ENCODE measurements at regions not wholly inside any gene's neighbourhood (a gene's known extent, or its start where the extent isn't known, plus 50 kb on each side); places are given as distances from the start of the nearest gene placed in this dataset.
A peak's percentile ranks its signal among the peaks of the same experiment; 100 is the strongest.

- Histone ChIP-seq H3K79me2 (ENCODE audit: control insufficient read depth, low read length) (no peaks in the 10 kb centered on the region), H4K20me1 (ENCODE audit: control insufficient read depth, insufficient read depth, low read depth, low read length) (no peaks in the 10 kb centered on the region), H3K4me2 (ENCODE audit: low read length) (no peak overlapping the region), H3F3A (ENCODE audit: control insufficient read depth, insufficient read depth) (no peaks in the 10 kb centered on the region), H3K4me3 (ENCODE audit: low read length) (no peak overlapping the region), H3K36me3 (ENCODE audit: control insufficient read depth, low read length) (no peaks in the 10 kb centered on the region), H3K9me3 (ENCODE audit: control insufficient read depth, insufficient read depth, low read length) (peaks cover 4% of the 10 kb centered on the region; the same call in 1 of the 2 replicates), H3K4me1 (ENCODE audit: control insufficient read depth, low read length) (no peaks in the 10 kb centered on the region), H3K27me3 (ENCODE audit: control insufficient read depth, low read length) (no peaks in the 10 kb centered on the region), H3K27ac (ENCODE audit: low read depth, low read length) (no peak overlapping the region), H3K9me2 (replicated peaks; ENCODE audit: control insufficient read depth, low read length) (no peaks in the 10 kb centered on the region)
- TF ChIP-seq, protein P1, sequence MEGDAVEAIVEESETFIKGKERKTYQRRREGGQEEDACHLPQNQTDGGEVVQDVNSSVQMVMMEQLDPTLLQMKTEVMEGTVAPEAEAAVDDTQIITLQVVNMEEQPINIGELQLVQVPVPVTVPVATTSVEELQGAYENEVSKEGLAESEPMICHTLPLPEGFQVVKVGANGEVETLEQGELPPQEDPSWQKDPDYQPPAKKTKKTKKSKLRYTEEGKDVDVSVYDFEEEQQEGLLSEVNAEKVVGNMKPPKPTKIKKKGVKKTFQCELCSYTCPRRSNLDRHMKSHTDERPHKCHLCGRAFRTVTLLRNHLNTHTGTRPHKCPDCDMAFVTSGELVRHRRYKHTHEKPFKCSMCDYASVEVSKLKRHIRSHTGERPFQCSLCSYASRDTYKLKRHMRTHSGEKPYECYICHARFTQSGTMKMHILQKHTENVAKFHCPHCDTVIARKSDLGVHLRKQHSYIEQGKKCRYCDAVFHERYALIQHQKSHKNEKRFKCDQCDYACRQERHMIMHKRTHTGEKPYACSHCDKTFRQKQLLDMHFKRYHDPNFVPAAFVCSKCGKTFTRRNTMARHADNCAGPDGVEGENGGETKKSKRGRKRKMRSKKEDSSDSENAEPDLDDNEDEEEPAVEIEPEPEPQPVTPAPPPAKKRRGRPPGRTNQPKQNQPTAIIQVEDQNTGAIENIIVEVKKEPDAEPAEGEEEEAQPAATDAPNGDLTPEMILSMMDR (IDR thresholded peaks at IDR 0.05; ENCODE audit: low read depth, low read length, poor library complexity, severe bottlenecking), result no peak
- TF ChIP-seq EZH2phosphoT487 (IDR thresholded peaks at IDR 0.05; ENCODE audit: borderline replicate concordance, low read length), result no peak
These were observed 1317.4 kb upstream of the CDH9 start for GRCh38 chr5:28355831-28356230.

DNA sequence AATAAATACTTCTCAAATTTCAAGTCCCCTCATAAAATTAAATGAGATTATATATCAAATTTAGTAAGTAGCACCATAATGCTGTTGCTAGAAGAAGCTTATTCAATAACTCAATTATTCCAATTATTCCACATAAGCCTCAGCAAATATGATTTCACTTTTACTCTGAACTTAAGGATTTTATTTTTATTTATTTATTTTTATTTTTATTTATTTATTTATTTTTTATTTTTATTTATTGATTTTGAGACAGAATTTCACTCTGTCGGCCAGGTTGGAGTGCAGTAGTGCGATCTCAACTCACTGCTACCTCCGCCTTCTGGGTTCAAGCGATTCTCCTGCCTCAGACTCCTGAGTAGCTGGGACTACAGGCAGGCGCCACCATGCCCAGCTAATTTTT is 1308.3 kb upstream of the CDH9 start:
- peaks cover 4% of the 10 kb centered on the region; the same call in 1 of the 2 replicates for H3K9me3 ChIP-seq (ENCODE audit: control insufficient read depth, insufficient read depth, low read length)
- no peak for TF ChIP-seq EZH2phosphoT487 (IDR thresholded peaks at IDR 0.05; ENCODE audit: borderline replicate concordance, low read length)
- TF ChIP-seq, protein P1 (IDR thresholded peaks at IDR 0.05; ENCODE audit: low read depth, low read length, poor library complexity, severe bottlenecking), result no peak
- no peak overlapping the region for H3K4me2 ChIP-seq (ENCODE audit: low read length)
- H3K36me3 ChIP-seq (ENCODE audit: control insufficient read depth, low read length), result no peaks in the 10 kb centered on the region
- H3K27me3 ChIP-seq (ENCODE audit: control insufficient read depth, low read length), result no peaks in the 10 kb centered on the region
- no peaks in the 10 kb centered on the region for H3K4me1 ChIP-seq (ENCODE audit: control insufficient read depth, low read length)
- H3K4me3 ChIP-seq (ENCODE audit: low read length), result no peak overlapping the region
- H3K9me2 ChIP-seq (replicated peaks; ENCODE audit: control insufficient read depth, low read length), result no peaks in the 10 kb centered on the region
- no peaks in the 10 kb centered on the region for H3K79me2 ChIP-seq (ENCODE audit: control insufficient read depth, low read length)
- H3K27ac ChIP-seq (ENCODE audit: low read depth, low read length), result no peak overlapping the region
- H4K20me1 ChIP-seq (ENCODE audit: control insufficient read depth, insufficient read depth, low read depth, low read length), result no peaks in the 10 kb centered on the region
- no peaks in the 10 kb centered on the region for H3F3A ChIP-seq (ENCODE audit: control insufficient read depth, insufficient read depth)

DNA sequence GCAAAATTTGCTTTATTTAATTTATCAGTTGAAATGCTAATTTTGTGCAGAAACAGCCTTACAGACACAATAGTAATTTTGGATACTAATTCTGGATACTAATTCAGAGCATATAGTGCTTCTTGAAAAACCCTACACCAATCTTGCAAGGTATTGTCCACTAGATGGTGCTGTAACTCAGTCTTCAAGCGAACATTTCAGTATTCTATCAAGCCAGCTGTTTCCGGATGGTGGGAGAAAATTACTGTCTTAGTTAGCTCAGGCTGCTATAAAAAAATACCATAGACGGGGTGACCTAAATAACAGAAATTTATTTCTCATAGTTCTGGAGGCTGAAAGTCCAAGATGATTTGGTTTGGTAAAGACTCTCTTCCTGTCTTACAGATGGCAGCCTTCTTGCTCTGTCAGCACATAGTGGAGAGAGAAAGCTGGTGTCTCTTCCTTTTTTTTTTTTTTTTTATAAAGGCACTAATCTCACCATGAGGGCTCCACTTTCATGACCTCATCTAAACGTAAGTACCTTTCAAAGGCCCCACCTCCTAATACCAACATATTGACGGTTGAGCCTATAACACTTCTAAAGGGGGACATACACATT is 1306.5 kb upstream of the CDH9 start:
- TF ChIP-seq, protein P1 (IDR thresholded peaks at IDR 0.05; ENCODE audit: low read depth, low read length, poor library complexity, severe bottlenecking), result peak; percentile 71
- no peak for TF ChIP-seq EZH2phosphoT487 (IDR thresholded peaks at IDR 0.05; ENCODE audit: borderline replicate concordance, low read length)

More for the DNA sequence above, 1306.5 kb upstream of the CDH9 start:
- Histone ChIP-seq H3K4me3 (ENCODE audit: low read length) (no peak overlapping the region), H3F3A (ENCODE audit: control insufficient read depth, insufficient read depth) (no peaks in the 10 kb centered on the region), H4K20me1 (ENCODE audit: control insufficient read depth, insufficient read depth, low read depth, low read length) (no peaks in the 10 kb centered on the region), H3K9me2 (replicated peaks; ENCODE audit: control insufficient read depth, low read length) (no peaks in the 10 kb centered on the region), H3K4me2 (ENCODE audit: low read length) (no peak overlapping the region), H3K27ac (ENCODE audit: low read depth, low read length) (no peak overlapping the region), H3K79me2 (ENCODE audit: control insufficient read depth, low read length) (no peaks in the 10 kb centered on the region), H3K9me3 (ENCODE audit: control insufficient read depth, insufficient read depth, low read length) (no peaks in the 10 kb centered on the region), H3K27me3 (ENCODE audit: control insufficient read depth, low read length) (no peaks in the 10 kb centered on the region), H3K36me3 (ENCODE audit: control insufficient read depth, low read length) (no peaks in the 10 kb centered on the region), H3K4me1 (ENCODE audit: control insufficient read depth, low read length) (no peaks in the 10 kb centered on the region)
